ENCODE measurements at regions not wholly inside any gene's neighbourhood (a gene's known extent, or its start where the extent isn't known, plus 50 kb on each side); places are given as distances from the start of the nearest gene placed in this dataset.

DNA sequence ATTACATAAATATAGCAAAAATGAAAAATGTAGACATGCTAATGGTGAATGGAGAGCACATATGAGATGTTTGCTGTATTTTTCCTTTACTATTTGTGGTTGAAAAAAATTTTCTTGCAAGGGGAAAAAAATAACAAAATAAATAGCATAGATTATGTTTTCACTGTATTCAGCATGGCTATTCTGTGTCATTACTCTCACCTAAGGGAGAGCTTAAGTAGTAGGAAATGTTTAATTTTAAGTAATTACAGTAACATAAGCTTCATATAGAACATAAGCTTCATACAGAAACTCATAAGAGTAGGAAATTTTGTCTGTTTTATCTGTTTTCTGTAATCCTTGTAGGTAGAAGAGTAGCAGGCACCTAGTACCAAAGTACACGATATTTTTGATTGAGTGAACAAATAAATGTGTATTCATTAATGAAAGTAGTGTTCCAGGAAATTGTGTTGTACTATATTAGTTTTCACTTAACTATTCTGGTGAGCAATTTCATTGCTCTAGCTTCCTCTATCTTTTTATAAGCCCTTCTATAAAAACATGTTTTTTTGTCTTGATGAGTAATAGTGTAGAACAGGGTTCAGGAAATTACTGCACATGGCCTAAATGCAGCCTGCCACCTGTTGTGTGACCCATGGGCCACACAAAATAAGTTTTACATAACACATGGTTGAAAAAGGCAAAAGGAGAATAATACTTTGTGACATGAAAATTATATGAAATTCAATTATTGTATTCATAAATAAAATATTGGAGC is 1025.0 kb upstream of the CDH10 start:
- TF ChIP-seq, protein P1, sequence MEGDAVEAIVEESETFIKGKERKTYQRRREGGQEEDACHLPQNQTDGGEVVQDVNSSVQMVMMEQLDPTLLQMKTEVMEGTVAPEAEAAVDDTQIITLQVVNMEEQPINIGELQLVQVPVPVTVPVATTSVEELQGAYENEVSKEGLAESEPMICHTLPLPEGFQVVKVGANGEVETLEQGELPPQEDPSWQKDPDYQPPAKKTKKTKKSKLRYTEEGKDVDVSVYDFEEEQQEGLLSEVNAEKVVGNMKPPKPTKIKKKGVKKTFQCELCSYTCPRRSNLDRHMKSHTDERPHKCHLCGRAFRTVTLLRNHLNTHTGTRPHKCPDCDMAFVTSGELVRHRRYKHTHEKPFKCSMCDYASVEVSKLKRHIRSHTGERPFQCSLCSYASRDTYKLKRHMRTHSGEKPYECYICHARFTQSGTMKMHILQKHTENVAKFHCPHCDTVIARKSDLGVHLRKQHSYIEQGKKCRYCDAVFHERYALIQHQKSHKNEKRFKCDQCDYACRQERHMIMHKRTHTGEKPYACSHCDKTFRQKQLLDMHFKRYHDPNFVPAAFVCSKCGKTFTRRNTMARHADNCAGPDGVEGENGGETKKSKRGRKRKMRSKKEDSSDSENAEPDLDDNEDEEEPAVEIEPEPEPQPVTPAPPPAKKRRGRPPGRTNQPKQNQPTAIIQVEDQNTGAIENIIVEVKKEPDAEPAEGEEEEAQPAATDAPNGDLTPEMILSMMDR (conservative IDR thresholded peaks at IDR 0.05; ENCODE audit: low read length), result no peak
- TF ChIP-seq EZH2phosphoT487 (IDR thresholded peaks at IDR 0.05; ENCODE audit: borderline replicate concordance, low read depth, low read length), result no peak

All from OCI-LY7 (cell line).